HG03066 (cell line): ENCODE measurements at regions not wholly inside any gene's neighbourhood (a gene's known extent, or its start where the extent isn't known, plus 50 kb on each side); places are given as distances from the start of the nearest gene placed in this dataset.
"Not testable (repeated sequence)": the region's sequence is repeated elsewhere in the genome, so short reads cannot be mapped to it uniquely, and the experiment has no call there.

Experiments
- ATAC-seq: cut with Tn5 transposase; IDR thresholded peaks from one replicate; pipeline ENCODE4 v1.9.1; 2021; ENCODE audit warnings: low read depth; ENCODE audit not compliant: unreplicated experiment

DNA sequence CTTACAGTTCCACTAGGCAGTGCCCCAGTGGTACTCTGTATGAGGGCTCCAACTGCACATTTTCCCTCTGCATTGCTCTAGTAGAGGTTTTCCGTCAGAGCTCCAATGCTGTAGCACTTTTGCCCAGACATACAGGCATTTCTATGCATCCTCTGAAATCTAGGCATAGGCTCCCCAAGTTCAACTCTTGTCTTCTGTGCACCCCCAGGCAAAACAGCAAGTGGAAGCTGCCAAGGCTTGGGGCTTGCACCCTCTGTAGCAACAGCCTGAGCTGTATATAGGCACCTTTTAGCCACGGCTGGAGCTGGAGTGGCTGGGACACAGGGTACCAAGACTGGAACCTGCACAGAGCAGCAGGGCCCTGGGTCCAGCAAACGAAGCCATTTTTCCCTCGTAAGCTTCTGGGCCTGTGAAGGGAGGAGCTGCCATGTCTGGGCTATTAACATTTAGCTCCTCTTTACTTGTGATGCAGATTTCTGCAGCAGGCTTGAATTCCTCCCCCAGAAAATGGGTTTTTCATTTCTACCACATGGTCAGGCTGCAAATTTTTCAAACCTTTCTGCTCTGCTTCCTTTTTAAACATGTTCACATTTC is 596.2 kb upstream of the ADGRB3 start:
- ATAC-seq = no peak

DNA sequence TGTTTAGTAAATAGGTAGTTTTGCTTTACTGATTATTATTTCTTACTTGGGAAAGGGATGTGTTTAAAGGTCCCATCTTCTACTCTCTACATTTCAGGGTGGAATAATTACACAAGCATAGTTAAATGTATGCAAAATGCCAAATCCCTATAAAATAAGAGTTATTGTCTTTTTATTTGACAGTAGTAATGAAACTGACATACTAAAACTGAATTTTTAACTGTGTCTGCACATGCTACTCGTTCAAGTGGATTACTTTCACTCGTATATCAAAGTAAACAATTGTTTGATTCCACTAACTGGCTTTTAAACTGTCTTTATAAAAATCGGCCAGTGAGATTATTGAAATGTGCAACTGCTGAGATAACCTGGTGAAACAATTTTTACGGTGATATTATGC is 602.9 kb upstream of the ADGRB3 start:
- ATAC-seq = no peak

DNA sequence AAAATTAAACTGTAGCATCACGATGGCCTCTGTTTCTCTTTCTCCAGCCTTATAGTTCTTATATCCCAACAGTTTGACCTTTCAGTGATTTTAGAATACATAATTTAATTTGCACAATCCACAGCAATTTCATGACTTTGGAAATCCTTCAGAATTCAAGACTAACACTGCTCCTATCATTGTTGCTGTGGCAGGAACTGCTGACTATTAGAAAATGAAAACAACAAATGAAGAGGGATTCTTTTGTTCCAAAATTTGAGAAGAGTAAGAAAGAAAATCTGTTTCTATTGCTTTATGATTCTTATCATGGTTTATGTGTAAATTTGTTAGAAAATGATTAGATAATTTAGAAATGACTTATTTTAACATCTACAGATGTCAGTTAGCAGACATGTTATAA is 604.0 kb upstream of the ADGRB3 start:
- no peak for ATAC-seq

DNA sequence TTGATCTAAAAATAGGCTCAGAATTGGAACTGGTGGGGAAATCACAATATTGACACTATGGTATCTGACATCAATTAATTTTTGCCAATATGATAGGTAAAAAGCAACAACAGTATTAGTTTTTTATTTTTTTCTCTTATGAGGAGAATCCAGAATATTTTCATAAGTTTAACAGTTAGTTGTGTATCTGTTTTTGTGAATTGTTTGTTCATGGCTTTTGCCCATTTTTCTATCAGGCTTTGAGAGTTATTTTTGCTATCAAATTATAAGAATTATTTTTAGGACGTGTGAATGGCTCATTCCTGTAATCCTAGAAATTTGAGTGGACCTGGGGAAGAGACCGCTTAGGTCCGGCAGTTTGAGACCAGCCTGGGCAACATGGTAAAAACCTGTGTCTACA is 608.6 kb upstream of the ADGRB3 start:
- no peak for ATAC-seq

DNA sequence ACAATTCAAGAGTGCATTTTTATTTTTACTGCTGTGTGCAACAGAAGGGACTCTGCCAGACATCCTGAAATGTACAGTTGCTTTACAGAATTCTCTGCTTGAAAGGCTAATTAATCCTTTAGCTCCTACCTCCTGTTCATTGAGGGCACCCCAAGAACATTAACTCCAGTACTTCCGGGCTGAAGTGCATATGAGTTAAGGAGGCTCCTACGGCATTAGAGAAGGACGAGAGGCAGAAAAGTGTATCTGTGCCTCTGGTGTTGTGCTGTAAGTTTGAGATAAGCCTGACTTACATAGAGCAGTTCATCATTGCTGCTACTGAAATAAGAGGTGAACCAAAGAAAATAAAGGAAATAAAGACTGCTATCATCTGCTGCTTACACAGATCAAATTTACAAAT is 609.3 kb upstream of the ADGRB3 start:
- ATAC-seq = no peak

DNA sequence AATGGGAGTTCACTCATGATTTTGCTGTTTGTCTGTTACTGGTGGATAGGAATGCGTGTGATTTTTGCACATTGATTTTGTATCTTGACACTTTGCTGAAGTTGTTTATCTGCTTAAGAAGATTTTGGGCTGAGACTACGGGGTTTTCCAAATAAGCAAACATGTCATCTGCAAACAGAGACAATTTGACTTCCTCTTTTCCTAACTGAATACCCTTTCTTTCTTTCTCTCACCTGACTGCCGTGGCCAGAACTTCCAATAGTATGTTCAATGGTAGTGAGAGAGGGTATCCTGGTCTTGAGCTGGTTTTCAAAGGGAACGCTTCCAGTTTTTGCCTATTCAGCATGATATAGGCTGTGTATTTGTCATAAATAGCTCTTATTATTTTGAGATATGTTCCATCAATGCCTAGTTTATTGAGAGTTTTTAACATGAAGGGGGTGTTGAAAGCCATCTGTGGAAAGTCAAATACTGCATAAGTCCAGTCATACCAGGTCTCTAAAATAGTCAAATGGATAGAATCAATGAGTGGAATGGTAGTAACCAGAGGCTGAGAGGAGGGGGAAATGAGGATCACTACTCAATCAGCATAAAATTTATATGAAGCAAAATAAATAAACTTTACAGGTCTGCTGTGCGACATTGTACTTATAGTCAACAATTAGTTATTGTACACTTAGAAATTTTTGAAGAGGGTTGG is 610.4 kb upstream of the ADGRB3 start:
- no peak for ATAC-seq

DNA sequence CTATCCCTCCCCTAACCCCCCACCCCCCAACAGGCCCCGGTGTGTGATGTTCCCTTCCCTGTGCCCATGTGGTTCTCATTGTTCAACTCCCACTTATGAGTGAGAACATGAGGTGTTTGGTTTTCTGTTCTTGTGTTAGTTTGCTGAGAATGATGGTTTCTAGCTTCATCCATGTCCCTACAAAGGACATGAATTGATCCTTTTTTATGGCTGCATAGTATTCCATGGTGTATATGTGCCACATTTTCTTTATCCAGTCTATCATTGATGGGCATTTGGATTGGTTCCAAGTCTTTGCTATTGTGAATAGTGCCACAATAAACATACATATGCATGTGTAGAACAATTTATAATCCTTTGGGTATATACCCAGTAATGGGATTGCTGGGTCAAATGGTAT is 612.1 kb upstream of the ADGRB3 start:
- ATAC-seq = not testable (repeated sequence)

DNA sequence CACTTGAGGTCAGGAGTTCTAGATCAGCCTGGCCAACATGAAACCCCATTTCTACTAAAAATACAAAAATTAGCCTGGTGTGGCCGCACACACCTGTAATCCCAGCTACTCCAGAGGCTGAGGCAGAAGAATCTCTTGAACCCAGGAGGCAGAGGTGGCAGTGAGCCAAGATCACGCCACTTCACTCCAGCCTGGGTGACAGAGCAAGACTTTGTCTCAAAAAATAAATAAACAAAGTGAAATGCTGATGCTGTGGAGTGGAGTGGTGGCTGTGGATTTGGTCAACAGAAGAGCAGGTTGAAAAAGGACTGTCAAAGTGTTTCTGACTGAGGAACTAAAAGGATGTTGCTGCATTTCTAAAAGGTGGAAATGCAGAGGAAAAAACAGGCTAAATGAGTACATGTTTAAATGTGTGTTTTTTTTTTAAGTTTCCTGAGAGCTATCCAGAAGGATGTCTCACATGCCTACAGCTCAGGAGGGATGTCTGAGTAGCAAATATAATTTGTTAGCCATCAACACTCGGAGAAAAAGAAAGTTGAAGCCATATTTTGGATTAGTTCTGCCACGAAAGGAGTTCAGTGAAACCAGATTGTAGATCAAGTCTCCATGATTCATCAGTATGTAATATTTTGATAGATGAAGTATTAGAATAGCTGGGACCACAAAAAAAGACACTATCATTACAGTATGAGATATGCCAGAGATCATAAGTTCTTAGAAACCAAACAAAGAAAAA is 621.1 kb upstream of the ADGRB3 start:
- no peak for ATAC-seq

DNA sequence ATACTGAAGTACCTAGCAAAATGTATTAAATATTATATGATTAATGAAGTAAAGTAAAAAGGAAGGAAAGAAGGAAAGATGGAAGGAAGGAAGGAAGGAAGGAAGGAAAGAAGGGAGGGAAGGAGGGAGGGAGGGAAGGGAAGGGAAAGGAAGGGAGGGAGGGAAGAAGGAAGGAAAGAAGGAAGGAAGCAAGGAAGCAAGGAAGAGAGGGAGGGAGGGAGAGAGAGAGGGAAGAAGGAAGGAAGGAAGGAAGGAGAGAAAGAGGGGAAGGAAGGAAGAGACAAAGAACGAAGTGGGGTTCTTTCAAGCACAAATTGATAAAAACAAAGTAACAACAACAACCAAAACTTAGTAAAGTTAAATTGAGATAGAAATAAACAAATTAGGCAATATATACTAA is 622.3 kb upstream of the ADGRB3 start:
- no peak for ATAC-seq

DNA sequence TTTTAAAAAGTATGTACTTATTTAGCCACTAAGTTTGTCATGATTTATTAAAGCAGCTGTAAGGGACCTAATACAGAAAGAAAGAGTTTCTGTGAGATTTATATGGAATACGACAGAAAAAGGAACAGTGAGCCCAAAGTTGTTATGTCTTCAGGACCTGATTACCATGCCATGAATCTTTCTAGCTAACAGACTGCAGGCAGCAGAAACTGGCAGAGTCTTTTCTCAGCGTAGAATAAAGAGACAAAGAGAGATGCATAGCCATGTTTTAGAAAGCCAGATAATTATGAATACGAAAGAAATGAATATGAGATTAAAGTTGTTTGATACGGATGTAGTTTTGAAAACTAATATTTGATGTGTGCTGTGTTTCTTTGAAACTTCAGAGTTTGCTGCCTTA is 624.1 kb upstream of the ADGRB3 start:
- no peak for ATAC-seq

DNA sequence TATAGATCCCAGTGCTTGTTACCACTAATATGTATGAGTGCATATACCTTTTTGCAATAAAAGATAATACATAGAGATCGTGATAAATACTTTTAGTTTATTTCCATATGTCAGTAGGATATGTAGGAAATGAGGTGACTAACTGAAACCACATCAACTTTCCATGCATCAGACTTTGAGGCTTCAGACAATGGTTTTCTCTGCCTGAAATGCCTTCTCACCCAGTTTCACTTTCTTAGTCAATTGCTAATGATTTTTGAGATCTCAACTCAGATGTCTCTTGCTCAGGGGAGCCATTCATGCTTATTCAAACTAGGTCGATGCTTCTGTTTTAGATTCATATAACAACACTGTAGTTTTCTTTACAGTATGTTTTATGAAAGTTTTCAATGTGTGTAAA is 626.6 kb upstream of the ADGRB3 start:
- no peak for ATAC-seq

DNA sequence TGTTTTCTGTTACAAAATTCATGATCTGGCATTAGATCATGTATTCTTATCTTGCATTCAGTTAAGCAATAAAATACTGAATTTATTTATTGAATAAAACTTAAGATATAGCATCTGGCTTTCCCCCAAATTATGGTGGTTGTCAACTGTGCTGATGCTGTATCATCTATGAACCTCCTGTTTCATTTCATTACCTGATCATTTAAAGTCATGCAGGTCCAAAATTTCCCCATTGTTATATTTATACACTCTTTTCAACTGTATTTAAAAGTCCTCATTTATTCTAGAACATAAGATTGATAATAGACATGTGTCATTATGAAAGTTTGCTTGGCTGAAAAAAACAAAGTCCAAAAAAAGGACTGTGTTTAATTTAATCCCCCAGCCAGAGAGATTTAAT is 627.4 kb upstream of the ADGRB3 start:
- no peak for ATAC-seq

DNA sequence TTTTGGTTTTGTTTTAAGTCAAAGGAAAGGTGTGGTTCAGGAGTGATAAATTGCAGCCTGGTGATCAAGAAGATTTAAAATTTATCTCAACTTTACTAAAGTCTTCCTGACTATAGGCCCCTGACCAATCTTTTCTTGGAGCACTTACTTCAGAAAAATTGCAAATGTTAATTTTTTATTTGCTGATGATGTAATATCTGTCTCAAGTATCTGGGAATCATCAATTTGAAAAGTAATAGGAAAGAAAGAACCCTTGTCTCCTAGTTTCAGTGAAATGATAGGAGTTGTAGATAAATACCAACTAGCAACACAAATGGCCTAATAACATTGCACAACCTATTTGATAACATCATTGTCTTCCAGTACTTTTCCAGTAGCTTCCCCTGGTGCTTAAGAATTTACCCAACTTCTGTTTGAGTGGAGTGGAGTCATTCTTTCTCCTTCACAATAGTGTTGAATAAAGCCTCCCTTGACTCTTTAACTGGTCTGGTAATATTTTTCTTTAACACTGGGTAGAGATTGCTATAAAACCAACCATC is 648.3 kb upstream of the ADGRB3 start:
- ATAC-seq = no peak

DNA sequence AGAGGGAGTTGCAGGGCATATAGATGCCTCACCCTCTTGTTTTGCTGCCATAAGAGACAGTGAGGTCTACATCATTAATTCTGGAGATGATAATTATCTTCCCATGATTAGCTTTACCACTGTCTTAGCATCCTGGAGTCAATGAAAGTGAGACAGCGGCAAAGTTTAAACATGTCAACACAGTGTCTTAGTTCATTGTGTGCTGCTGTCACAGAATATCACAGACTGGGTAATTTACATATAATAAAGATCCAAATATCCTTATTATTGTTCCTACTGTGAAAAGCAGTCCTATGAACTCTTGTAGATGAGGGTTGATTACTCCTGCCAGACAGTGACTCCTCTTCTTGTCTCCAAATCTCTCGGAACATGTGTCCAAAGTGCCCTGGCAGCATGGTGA is 658.6 kb upstream of the ADGRB3 start:
- no peak for ATAC-seq

DNA sequence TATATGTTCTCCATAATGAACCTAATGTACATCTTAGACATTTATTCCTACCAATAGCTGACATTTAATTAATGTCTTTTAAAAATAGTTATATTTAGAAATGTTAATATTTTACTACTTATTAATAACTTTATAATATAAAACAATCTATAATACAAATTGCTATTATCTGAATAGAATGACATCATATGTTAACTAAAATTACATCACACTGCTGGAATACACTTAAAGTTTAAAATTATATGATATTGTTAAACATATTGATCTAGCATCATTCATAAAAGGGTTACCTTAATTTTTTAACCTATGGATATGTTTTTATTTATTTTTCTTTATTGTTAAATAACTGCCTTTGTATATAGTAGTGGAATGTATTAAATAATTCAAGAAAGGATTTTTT is 660.2 kb upstream of the ADGRB3 start:
- ATAC-seq = no peak

DNA sequence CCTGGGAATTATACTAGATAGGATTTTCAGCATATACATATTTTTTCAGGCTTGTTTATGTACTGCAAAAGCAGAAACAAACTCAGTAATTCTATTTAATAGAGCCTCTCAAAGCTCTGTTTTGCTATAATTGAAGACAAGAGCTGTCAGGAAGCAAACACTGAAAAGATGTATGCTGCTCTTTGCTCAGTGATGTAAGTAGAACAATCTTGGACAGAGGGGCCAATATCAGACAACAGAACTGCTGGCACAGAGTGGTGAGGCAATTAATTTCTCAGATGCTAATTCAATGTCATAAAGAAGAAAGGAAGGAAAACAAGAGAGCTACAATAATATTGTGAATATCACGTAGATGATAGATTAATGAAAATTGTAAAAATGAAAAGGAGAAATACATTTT is 663.3 kb upstream of the ADGRB3 start:
- ATAC-seq = no peak

DNA sequence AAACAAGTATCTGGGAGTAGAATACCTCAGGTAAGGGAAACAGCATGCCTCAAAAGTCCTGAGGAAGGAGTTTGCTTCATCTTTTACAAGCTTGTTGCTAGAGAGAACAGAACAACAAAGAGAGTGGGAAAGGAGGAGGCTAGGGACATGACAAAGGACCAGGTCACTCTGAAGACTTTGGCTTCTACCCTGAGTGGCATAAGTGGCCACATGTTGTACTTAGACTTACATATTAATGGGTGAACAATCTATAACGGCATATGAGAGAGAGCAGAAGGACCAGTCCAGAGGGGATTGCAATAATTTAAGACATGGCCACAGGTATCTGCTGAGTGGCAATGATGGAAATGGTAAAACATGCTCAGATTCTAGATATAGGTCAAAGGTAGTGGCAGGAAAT is 668.3 kb upstream of the ADGRB3 start:
- ATAC-seq = no peak

DNA sequence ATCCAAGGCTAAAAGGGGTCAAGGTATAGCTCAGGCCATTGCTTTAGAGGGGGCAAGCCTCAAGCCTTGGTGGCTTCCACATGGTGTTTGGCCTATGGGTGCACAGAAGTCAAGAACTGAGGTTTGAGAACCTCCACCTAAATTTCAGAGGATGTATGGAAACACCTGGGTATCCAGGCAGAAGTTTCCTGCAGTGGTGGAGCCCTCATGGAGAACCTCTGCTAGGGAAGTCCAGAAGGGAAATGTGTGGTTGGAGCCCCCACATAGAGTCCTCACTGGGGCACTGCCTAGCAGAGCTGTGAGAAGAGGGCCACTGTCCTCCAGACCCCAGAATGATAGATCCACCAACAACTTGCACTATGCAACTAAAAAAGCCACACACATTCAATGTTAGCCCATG is 678.7 kb upstream of the ADGRB3 start:
- no peak for ATAC-seq

DNA sequence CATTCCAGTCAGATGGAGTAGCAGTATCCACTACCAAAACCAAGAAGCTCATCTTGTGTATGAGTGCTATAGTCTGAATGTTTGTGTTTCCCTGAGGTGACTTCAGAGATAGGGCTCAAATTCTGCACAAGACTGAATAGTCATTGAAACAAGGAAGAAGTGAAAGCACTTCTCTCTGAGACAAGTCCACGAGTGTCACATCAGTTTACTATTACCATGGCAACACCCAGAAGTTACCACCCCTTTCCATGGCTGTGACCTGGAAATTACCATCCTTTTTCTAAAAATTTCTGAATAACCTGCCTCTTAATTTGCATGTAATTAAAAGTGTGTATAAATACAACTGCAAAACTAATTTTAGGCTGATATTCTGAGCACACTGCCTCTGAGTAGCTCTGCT is 682.1 kb upstream of the ADGRB3 start:
- ATAC-seq = no peak

DNA sequence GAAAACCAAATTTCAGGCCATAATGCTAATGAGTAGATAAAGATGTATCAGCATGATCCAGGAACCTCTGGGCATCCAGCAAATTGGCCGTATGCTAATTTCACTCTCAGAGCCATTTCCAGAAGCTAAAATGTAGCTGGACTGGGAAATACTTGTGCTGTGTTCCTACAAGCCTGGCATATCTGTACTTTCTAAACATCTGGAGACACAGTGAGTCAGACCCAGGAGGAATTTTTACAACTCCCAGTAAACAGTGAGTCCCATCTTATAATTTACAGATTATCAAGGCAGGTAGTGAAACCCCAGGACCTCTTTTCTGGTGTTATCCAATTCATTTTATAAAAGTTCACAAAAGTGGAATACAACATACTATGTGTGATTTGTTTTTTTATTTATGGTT is 683.0 kb upstream of the ADGRB3 start:
- ATAC-seq = no peak

DNA sequence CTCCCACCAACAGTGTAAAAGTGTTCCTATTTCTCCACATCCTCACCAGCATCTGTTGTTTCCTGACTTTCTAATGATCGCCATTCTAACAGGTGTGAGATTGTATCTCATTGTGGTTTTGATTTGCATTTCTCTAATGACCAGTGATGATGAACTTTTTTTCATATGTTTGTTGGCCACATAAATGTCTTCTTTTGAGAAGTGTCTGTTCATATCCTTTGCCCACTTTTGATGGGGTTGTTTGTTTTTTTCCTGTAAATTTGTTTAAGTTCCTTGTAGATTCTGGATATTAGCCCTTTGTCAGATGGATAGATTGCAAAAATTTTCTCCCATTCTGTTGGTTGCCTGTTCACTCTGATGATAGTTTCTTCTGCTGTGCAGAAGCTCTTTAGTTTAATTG is 687.3 kb upstream of the ADGRB3 start:
- ATAC-seq = not testable (repeated sequence)

DNA sequence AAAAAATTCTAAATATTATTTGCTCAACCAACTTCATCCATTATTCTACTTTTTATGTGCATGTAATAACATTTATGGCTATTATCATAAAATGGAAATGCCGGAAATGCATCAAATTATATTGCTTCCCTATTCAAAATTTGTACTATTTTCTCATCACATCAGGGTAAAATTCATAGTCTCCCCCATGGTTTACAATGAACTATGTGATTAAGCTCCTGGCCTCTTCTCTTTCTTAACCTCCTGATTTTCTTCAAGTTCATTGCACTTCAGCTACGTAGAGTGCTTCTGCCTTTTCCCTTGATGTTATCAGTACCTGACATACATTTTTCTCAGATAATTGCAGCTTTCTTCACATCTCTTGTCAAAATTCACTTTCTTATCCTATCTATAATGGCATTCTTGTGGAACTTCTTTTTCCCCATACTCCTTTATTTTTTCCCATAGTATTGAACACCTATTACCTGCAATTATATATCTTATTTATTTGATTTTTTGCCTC is 699.1 kb upstream of the ADGRB3 start:
- no peak for ATAC-seq
